ENCODE measurements at regions not wholly inside any gene's neighbourhood (a gene's known extent, or its start where the extent isn't known, plus 50 kb on each side); places are given as distances from the start of the nearest gene placed in this dataset.

- TF ChIP-seq CTCF (IDR thresholded peaks at IDR 0.05; ENCODE audit: control extremely low read depth, extremely low read depth, low read depth, missing control alignments): no peak
- DNase-seq (ENCODE audit: extremely low spot score): no peak
- ChIA-PET CTCF (no interaction called here), POLR2A (no interaction called here)
Measured at GRCh38 chr11:81839976-81840375, 893.7 kb downstream of the FAM181B start.

- DNase-seq (ENCODE audit: extremely low spot score): no peak
- POLR2A ChIA-PET: no interaction called here
- no peak for TF ChIP-seq CTCF (IDR thresholded peaks at IDR 0.05; ENCODE audit: control extremely low read depth, extremely low read depth, low read depth, missing control alignments)
- CTCF ChIA-PET: no interaction called here
Measured at GRCh38 chr11:81839016-81839415, 894.6 kb downstream of the FAM181B start.

GRCh38 chr11:81829976-81830375 lies 903.7 kb downstream of the FAM181B start:
- CTCF ChIA-PET: no interaction called here

GRCh38 chr11:81825346-81825745 lies 908.3 kb downstream of the FAM181B start:
- ChIA-PET CTCF (no interaction called here), POLR2A (no interaction called here)
- DNase-seq (ENCODE audit: extremely low spot score): no peak
- TF ChIP-seq CTCF (IDR thresholded peaks at IDR 0.05; ENCODE audit: control extremely low read depth, extremely low read depth, low read depth, missing control alignments): no peak

More at GRCh38 chr11:81829976-81830375, 903.7 kb downstream of the FAM181B start:
- DNase-seq (ENCODE audit: extremely low spot score): no peak
- TF ChIP-seq CTCF (IDR thresholded peaks at IDR 0.05; ENCODE audit: control extremely low read depth, extremely low read depth, low read depth, missing control alignments): no peak
- POLR2A ChIA-PET: no interaction called here

- no peak for DNase-seq (ENCODE audit: extremely low spot score)
- TF ChIP-seq CTCF (IDR thresholded peaks at IDR 0.05; ENCODE audit: control extremely low read depth, extremely low read depth, low read depth, missing control alignments): no peak
- ChIA-PET CTCF (interaction anchor here (1.0 kb wide), 1 partner anchor 8 kb away, joined by 3 read pairs; no protein-coding TSS in a partner anchor), POLR2A (no interaction called here)
Measured at GRCh38 chr11:81819462-81819861, 914.2 kb downstream of the FAM181B start.

GRCh38 chr11:81804858-81805257 lies 928.8 kb downstream of the FAM181B start:
- CTCF ChIA-PET: interaction anchor here (0.7 kb wide), 1 partner anchor 8 kb away, joined by 3 read pairs; no protein-coding TSS in a partner anchor
- POLR2A ChIA-PET: no interaction called here
- no peak for DNase-seq (ENCODE audit: extremely low spot score)
- TF ChIP-seq CTCF (IDR thresholded peaks at IDR 0.05; ENCODE audit: control extremely low read depth, extremely low read depth, low read depth, missing control alignments): no peak

GRCh38 chr11:81802591-81802990 lies 931.1 kb downstream of the FAM181B start:
- DNase-seq (ENCODE audit: extremely low spot score): no peak
- TF ChIP-seq CTCF (IDR thresholded peaks at IDR 0.05; ENCODE audit: control extremely low read depth, extremely low read depth, low read depth, missing control alignments): no peak
- ChIA-PET POLR2A (no interaction called here), CTCF (no interaction called here)
